Thymus (tissue), 11 donors: ENCODE measurements at regions not wholly inside any gene's neighbourhood (a gene's known extent, or its start where the extent isn't known, plus 50 kb on each side); places are given as distances from the start of the nearest gene placed in this dataset.

Experiments
- DNase-seq, 9 donors: peaks; one replicate each; pipeline ENCODE4 v3.0.0-alpha.2; 2013; ENCODE audit warnings: low spot score in 9 of 9, low read depth in 6 of 9, missing footprints in 1 of 9
- H3K27ac ChIP-seq, 2 donors: one replicate each; pipeline ENCODE4 v1.5.1; 2013; ENCODE audit warnings: control low read depth in 1 of 2, low read depth in 1 of 2, low read length in 1 of 2, mild to moderate bottlenecking in 1 of 2, moderate library complexity in 1 of 2
- H3K27me3 ChIP-seq, 2 donors: one replicate each; pipeline ENCODE4 v1.5.1; 2013; ENCODE audit warnings: low read length in 1 of 2; ENCODE audit not compliant: control insufficient read depth in 2 of 2, insufficient read depth in 1 of 2
- H3K36me3 ChIP-seq, 2 donors: one replicate each; pipeline ENCODE4 v1.5.1; 2013; ENCODE audit warnings: low read length in 1 of 2, mild to moderate bottlenecking in 1 of 2, moderate library complexity in 1 of 2; ENCODE audit not compliant: control insufficient read depth in 2 of 2, insufficient read depth in 2 of 2
- H3K4me1 ChIP-seq, 2 donors: one replicate each; pipeline ENCODE4 v1.5.1; 2013; ENCODE audit warnings: low read length in 2 of 2; ENCODE audit not compliant: control insufficient read depth in 2 of 2, insufficient read depth in 2 of 2
- H3K4me3 ChIP-seq, 2 donors: one replicate each; pipeline ENCODE4 v1.5.1; 2013; ENCODE audit warnings: low read length in 2 of 2, control low read depth in 1 of 2, mild to moderate bottlenecking in 1 of 2
- H3K9me3 ChIP-seq, 2 donors: one replicate each; pipeline ENCODE4 v1.5.1; 2013; ENCODE audit warnings: low read length in 1 of 2, mild to moderate bottlenecking in 1 of 2; ENCODE audit not compliant: control insufficient read depth in 2 of 2, insufficient read depth in 1 of 2
- WGBS: extraction: QIAGEN DNeasy Blood & Tissue Kit; methylation state at CpG from one replicate; pipeline ENCODE4 v1.1.7; 2013; 5-methylcytosine and 5-hydroxymethylcytosine counted together
- donor health status: healthy.

DNA sequence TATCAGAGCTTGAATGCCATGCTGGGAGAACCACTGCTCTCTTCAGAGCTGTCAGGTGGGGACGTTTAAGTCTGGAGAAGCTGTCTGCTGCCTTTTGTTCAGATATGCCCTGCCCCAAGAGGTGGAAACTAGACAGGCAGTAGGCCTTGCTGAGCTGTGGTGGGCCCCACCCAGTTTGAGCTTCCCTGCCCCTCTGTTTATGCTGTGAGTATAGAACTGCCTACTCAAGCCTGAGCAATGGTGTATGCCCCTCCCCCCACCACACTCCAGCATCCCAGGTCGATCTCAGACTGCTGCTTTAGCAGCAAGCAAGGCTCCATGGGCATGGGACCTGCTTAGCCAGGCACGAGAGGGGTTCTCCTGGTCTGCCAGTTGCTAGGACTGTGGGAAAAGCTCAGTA, 362.3 kb downstream of the FAM170A start:
- Histone ChIP-seq H3K4me3 (no peak overlapping the region), H3K9me3 (no peaks in the 10 kb centered on the region), H3K27me3 (no peaks in the 10 kb centered on the region), H3K36me3 (no peaks in the 10 kb centered on the region), H3K27ac (no peak overlapping the region), H3K4me1 (no peaks in the 10 kb centered on the region)
- no peak for DNase-seq
- 78% methylated on average over 3 of the region's 3 CpGs for WGBS

DNA sequence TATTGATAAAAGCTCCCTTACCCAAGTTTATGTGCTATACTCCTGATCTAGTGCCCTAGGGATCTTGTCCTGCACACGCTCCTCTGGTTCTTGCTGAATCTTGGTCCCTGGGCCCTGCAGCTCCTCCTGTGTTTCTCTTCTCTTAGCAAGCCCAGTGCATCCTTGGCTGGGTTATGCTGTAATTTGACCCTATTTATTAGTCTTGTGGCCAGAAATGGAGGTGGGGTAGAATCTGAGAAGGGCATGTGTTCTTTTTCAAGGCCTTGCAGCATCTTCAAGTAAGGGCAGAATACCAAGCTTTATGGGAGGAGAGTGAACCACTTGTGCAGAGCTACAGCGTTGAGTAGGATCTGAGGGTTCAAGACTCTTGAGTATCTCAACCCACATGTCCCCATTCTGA, 366.8 kb downstream of the FAM170A start:
- Histone ChIP-seq H3K4me3 (no peak overlapping the region), H3K4me1 (no peaks in the 10 kb centered on the region), H3K9me3 (no peaks in the 10 kb centered on the region), H3K27ac (no peak overlapping the region), H3K36me3 (no peaks in the 10 kb centered on the region), H3K27me3 (no peaks in the 10 kb centered on the region)
- 90% methylated on average over 2 of the region's 2 CpGs for WGBS
- no peak for DNase-seq

DNA sequence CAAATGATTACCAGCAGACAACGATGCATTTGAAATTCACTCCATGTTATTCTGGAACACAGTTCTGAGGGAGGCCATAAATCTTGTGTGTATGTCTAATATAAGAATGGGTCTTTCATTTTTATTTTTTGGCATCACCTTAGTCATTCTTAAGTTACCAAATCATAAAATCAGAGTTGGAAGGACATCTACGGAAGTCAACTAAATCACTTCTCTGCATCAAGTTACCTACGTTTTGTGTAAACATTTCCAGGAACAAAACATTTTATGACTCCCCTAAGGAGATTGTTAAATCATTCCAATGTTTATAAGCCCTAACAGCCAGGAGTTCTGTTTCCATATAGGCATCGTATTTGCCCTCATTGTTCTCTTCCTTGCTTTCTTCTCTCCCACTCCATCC, 378.2 kb downstream of the FAM170A start:
- Histone ChIP-seq H3K27me3 (no peaks in the 10 kb centered on the region), H3K4me3 (no peak overlapping the region), H3K27ac (no peak overlapping the region), H3K36me3 (no peaks in the 10 kb centered on the region), H3K9me3 (no peaks in the 10 kb centered on the region), H3K4me1 (no peaks in the 10 kb centered on the region)
- WGBS: 91% methylated on average over 4 of the region's 4 CpGs
- no peak for DNase-seq

DNA sequence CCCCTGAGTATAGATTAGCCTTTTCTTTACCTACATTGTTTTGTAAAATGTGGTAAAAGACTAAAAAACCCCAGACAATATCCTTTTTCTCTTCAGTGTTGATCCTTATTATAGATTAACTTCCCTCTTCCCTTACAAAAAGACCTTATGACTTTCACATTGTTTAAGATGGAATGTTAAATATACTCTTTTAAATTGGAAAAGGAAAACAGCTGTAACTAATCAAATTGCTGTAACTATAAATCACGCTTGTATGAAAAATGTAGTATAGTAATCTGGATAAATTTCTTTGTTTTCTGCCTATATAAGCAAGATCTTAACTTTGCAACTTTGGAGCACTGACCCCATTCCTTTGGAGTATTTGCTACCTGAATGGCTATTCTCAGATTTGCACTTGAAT, 383.1 kb downstream of the FAM170A start:
- H3K4me1 ChIP-seq: no peaks in the 10 kb centered on the region
- H3K27me3 ChIP-seq: no peaks in the 10 kb centered on the region
- H3K36me3 ChIP-seq: no peaks in the 10 kb centered on the region
- H3K4me3 ChIP-seq: no peak overlapping the region
- DNase-seq: no peak
- H3K9me3 ChIP-seq: no peaks in the 10 kb centered on the region
- H3K27ac ChIP-seq: no peak overlapping the region
- WGBS: 95% methylated on average over 1 of the region's 1 CpG

DNA sequence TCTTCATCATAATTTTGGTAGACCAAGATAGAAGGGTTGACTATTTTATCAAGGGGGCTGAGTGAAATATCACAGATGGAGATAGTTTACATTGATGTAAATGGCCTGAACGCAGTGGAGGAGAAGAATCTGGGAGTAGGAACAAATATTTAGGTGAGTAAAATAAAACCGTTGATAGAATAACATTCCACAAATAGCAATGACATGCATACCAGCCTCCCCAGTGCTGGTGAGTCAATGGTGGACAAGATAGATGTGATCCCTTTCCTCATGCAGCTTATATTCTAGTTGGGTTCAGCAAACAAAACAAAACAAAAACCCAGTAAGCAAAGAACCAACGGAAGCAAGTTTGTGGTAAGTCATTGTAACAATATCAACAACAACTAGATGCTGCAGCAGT, 385.2 kb downstream of the FAM170A start:
- WGBS: 63% methylated on average over 3 of the region's 3 CpGs

DNA sequence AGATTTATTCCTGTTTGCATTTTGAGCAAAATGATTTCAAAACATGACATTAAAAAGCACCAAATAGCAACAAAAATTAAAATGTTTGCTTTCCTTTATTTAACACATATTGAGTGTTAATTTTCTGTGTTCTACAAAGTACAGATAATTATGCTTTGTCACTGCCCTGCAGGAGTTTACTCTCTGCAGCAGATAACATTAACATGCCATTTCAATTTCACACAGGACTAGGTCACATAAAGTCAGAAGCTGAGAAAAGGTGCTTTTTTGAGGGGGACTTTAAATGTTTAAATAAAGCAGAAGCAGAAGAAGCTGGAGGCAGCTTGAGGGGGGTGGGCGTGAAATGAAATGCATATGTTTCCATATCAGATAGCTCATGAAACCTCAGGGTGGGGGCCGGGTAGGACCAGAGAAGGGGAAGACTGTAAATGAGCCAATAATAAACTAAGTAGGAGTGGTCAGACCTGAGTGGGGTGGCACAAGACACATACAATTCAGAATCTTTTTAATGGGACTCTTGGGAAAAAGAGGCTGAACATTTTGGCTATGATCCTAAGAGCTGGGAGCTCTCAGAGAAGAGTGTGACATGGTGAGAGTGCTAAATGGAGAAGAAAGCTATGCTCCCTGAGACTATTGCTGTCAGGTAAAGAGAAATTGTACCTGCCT, 387.5 kb downstream of the FAM170A start:
- Histone ChIP-seq H3K36me3 (no peaks in the 10 kb centered on the region), H3K27me3 (no peaks in the 10 kb centered on the region), H3K27ac (no peak overlapping the region), H3K9me3 (no peaks in the 10 kb centered on the region), H3K4me1 (no peaks in the 10 kb centered on the region), H3K4me3 (no peak overlapping the region)
- 89% methylated on average over 2 of the region's 2 CpGs for WGBS
- DNase-seq: no peak

More for the DNA sequence above, 385.2 kb downstream of the FAM170A start:
- Histone ChIP-seq H3K9me3 (no peaks in the 10 kb centered on the region), H3K27me3 (no peaks in the 10 kb centered on the region), H3K4me1 (no peaks in the 10 kb centered on the region), H3K27ac (no peak overlapping the region), H3K4me3 (no peak overlapping the region), H3K36me3 (no peaks in the 10 kb centered on the region)
- no peak for DNase-seq

DNA sequence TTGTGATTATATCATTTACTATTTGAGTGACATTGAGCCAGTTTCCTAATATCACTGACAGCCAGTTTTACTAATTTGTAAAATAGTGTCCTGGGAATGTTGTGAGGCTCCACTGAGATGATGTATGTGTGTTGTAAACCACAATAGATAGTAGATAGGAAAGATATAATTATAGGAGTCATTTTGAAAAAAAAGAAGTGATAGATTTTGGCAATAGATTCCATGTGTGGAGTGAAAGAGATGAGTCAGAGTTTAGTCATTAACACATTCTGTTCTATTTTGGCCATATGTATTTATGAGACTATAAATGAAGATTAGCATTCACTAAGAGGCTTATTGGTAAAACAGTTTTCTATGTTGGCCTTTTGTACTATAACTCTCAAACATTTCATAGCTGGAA, 388.2 kb downstream of the FAM170A start:
- Histone ChIP-seq H3K36me3 (no peaks in the 10 kb centered on the region), H3K4me1 (no peaks in the 10 kb centered on the region), H3K27me3 (no peaks in the 10 kb centered on the region), H3K27ac (no peak overlapping the region), H3K4me3 (no peak overlapping the region), H3K9me3 (no peaks in the 10 kb centered on the region)
- no peak for DNase-seq

DNA sequence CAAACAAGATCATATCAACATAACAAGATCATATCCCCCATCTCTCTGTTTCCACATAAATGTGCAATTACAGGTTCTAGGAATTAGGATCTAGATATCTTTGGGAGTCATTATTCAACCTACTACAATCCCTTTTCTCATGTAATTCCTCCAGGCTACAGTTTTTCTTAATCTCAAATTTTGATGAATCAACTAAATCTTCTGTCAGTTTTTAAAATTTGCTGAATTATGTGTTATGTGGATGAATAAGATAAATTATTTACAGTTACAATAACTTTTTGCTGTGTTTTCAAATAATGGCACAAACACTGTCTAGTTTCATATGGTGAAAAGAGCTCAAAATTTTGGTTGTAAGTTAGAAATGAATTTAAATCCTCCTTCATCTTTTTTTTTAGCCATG, 405.8 kb downstream of the FAM170A start:
- Histone ChIP-seq H3K27me3 (no peaks in the 10 kb centered on the region), H3K27ac (no peak overlapping the region), H3K36me3 (no peaks in the 10 kb centered on the region)

DNA sequence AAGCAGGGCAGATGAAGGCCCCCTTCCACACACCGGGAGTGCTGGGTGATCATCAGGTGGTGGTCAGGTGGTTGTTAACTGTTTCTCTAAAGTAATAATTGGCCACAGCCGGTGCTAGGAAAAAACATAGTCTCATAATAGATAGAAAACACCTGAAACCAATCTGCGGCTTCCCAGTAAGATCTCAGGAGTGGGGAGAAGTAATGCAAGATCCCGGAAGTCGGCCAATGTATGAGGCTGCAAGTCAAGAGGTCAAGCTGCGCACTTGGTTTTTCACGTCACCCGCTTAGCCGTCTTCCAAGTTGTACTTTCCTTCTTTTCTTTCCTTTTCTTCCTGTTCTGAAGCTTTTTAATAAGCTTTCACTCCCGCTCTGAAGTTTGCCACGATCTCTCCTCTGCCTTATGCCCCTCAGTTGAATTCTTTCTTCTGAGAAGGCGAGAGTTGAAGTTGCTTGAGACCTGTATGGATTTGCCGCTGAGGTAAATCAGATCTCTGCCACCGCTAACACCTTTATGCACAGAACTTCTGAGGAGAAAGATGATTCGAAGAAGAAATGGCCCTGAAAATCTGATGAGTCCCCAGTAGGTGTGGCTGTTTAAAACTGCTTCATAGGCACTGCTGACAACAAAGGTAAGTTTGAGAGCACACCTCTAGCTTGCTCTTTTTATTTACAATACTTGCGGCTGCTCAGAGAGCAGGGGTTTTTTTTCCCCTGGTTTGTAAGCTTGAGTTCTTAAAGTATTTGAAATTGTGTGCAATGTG, 406.6 kb downstream of the FAM170A start:
- Histone ChIP-seq H3K27ac (no peak overlapping the region), H3K4me1 (no peaks in the 10 kb centered on the region), H3K4me3 (no peak overlapping the region), H3K27me3 (no peaks in the 10 kb centered on the region), H3K36me3 (no peaks in the 10 kb centered on the region), H3K9me3 (no peaks in the 10 kb centered on the region)
- 97% methylated on average over 16 of the region's 16 CpGs for WGBS
- no peak for DNase-seq

More for the DNA sequence above, 405.8 kb downstream of the FAM170A start:
- no peaks in the 10 kb centered on the region for H3K9me3 ChIP-seq
- no peak for DNase-seq
- no peaks in the 10 kb centered on the region for H3K4me1 ChIP-seq
- no peak overlapping the region for H3K4me3 ChIP-seq
